NCI-H2196 (cell line): ENCODE measurements at regions not wholly inside any gene's neighbourhood (a gene's known extent, or its start where the extent isn't known, plus 50 kb on each side); places are given as distances from the start of the nearest gene placed in this dataset.

ENCODE experiments used
- DNase-seq: peaks from one replicate; lab custom pipeline; 2025; ENCODE audit not compliant: unreplicated experiment; lab: John Stamatoyannopoulos, UW

DNA sequence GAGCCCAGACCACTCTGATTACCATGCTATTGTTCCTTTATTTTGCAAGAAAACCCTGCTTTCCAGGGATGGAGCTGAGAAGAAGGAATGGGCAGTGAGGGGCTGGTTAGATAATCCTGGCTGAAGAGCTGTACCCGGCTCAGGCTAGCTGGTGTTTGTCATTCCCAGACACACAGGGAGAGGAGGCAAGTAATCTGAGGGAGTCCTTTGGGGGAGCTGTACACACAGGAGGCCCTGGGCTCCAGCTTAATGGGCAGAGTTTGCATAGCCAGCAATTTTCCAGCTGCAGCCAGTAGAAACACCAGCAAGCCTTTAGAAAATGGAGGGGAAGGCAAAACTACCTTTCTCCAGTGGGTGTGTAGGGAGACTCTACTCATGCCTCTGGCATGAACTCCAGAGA lies 259.3 kb downstream of the SOX11 start:
- DNase-seq = no peak

DNA sequence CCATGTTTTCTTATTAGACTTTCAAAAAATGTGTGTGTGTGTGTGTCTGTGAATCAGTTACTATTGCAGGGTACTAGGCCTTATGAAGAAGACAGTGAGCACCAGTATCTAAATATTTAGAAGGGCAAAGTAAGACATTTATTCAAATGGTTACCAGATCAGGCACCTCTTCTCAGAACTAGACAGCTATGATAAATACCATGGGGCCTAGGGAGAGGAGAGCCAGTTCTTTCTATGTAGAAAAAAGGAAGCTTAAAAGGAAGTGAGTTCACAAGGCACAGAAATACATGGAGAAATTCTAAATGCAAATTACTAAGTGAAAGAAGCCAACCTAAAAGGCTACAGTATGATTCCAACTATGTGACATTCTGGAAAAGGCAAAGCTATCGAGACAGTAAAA lies 261.3 kb downstream of the SOX11 start:
- DNase-seq = no peak

DNA sequence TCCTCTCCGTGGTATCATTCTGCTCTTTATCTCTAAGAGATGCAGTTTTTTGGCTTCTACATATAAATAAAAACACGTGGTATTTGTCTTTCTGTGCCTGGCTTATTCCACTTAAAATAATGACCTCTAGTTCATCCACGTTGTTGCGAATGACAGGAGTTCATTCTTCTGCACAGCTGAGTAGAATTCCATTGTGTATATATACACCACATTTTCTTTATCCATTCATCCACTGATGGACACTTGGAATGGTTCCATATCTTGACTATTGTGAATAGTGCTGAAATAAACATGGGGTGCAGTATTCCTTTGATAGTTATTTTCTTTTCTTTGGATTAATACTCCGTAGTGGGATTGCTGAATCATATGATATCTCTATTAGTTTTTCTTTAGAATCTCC lies 262.3 kb downstream of the SOX11 start:
- no peak for DNase-seq

DNA sequence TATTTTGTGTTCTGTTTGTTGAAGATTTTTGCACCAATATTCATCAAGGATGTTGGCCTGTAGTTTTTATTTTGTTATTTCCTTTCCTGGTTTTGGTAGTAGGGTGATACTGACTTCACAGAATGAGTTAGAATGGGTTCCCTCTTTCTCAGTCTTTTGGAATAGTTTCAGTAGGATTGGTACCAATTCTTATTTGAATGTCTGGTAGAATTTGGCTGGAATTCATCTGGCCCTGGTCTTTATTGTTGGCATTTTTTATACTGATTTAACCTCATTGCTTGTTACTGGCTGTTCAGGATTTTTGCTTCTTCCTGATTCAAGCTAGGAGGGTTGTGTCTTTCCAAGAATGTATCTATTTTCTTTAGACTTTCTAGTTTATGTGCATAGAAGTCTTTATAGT lies 263.7 kb downstream of the SOX11 start:
- DNase-seq = no peak

DNA sequence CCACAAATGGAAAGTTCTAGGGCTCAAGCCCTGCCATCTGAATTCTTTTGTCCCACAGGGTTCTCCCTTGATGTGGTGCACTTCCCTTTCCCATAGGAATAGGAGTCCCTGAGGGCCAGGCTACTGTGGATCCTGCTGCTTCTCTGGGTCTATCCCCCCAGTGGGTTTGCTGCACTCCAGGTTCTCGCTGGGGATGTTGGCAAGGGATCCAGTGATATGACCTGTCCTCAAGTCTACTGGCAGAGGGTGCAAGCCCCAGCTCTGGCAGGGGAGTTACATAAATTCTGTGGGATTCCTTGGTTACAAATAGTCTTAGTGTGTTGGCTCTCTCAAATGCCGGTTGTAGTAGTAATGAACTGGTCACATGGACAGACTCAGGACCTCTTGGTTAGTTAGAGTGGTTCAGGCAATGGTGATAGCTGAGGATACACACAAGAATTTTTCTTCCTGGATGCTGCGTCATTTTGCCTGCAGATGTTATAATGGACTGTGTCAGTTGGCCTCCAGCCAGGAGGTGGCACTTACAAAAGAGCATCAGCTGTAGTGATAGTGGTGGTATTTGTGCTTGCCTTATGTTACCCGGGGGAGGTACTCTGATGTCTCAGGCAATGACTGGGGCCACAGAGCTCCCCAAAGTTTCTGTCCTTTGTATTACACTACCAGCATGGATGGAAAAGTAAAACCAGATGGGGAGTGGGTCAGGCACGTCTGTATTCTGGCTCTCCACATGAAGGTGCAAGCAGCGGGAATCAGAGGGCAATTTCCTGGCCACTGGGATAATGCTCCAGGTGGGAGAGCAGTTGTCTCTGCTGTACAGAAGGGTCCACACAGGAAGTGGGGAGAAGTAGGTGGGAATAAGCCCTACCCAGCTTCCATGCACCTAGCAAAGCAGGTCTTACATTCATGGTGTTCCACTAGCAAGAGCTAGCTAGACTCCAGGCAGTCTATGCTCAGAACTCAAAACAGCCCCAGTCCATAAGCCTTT lies 267.9 kb downstream of the SOX11 start:
- no peak for DNase-seq

DNA sequence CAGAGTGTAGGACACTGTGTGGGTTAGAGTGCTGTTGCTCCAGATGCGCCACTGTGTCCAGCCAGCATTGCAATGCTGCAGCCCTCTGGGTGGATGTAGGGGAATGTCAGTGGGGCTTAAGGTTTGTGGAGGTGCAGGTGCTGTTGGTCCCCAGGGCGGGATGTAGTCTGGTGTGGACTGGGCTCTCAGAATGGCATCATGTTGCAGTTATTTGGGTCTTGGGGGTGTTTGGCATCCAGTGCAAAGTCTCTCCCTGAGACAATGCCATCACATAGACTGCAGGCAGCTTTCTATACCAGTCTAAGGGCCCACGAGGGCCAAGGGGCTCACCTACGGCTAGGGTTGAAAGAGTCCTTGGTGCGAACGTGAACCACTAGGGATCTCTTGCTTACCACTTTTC lies 275.3 kb downstream of the SOX11 start:
- no peak for DNase-seq

DNA sequence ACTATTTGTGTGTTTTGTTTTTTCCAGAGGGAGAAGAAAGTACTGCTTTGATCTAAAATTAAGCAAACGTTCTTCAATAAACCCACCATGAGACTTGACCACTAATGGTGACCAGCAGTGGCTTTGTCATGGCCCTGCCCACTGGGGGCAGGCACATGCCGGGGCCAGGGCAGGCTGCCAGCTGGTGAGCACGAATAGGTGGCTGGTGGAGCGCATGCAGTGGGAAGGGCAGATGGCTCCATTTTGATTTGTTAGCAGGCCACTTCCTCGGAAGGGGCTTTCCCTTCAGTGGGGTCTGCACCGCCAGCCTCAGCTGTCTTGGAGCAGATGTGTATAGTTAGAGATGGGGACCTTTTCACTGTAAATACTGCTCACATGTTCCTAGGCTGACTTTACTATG lies 277.1 kb downstream of the SOX11 start:
- no peak for DNase-seq

DNA sequence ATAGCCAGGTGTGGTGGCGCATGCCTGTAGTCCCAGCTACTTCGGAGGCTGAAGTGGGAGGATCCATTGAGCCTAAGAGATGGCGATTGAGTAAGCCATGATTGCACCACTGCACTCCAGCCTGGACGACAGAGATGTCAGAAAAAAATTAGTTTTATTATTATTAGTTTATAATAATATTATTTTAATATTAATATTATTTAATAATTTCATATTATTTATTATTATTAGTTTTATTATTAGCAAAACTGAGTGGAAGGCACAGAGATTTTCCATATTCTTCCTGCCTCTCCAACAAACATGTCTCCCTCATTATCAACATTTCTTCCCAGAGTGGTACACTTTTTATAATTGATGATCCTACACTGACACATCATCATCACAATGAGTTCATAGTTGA lies 278.2 kb downstream of the SOX11 start:
- DNase-seq = no peak

DNA sequence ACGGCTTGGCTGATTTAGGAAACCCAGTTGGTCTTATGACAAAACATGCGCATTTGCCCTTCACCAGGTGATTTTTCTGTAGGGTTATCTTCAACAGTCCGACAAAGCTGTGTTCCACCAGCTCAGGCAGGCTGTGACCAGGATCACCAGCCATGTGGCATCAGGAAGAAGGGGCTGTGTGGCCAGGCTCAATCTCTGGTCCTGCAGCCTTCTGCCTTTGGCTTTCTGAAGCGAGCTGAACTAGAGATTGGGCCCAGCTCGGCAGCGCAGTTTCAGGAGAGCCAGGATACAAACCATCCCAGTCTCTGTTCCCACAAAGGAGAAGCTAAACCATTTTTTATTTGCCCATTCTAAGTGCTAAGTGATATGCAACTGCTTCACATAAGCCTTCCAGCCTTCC lies 282.3 kb downstream of the SOX11 start:
- no peak for DNase-seq

DNA sequence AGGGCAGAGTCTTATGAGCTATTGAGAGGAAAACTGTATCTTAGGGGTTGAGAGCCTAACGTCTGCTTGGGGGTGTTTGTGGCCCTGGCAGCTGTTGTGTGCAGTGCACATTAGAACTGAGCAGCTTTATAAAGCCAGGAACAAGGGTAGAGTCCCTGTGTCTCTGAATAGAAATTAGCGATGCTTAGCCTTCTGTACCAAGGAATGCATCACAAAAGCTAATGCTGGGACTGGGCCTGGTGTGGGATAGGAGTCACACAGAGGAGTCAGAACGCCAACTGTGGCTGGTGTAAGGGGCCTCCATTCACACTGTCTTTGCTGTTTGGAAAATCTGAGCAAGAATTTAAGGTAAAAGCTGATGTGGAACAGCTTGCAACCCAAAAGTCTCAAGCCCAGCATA lies 283.2 kb downstream of the SOX11 start:
- DNase-seq = no peak

DNA sequence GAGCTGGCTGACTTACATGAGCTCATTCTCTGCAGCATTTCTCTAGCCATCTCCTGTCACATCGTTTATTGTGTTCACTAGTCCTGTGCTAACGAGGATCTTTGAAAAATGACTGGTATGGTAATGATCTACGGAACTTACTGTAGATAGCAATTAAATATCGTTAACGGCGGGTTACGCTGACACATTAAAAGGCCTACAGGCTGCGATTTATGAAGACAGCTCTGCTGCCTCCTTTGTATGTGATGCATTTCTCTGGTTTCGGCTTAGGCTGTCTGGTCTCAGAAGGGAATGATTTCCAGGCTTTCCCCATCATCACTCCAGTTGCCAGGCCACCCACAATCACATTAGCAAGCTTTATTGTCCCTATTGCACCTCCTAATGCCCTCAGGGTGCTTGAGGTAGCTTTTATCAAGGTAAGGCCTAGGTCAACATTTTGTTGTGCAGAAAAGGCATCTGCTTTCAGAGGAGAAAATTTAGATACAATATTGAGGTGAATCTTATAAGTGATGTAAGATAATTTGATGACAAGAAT lies 284.4 kb downstream of the SOX11 start:
- DNase-seq = no peak

DNA sequence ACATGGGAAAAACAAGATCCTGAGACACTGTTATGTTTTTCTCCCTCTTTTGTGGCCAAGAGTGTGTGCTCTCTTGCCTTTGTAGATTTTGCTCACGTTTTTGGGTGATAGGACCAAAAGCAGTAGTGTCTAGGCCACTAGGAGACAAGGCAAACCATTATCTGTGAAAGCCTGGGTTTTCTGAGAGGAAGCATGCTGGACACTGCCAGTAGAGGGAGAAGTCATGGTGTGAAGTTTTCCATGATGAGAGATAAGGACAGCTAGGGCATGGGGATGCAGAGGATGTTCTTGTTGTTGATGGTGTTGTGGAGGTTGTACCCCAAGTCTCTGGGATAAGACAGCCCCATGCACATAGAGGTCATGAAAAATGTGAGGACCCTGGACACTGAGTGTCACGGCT lies 285.3 kb downstream of the SOX11 start:
- no peak for DNase-seq

DNA sequence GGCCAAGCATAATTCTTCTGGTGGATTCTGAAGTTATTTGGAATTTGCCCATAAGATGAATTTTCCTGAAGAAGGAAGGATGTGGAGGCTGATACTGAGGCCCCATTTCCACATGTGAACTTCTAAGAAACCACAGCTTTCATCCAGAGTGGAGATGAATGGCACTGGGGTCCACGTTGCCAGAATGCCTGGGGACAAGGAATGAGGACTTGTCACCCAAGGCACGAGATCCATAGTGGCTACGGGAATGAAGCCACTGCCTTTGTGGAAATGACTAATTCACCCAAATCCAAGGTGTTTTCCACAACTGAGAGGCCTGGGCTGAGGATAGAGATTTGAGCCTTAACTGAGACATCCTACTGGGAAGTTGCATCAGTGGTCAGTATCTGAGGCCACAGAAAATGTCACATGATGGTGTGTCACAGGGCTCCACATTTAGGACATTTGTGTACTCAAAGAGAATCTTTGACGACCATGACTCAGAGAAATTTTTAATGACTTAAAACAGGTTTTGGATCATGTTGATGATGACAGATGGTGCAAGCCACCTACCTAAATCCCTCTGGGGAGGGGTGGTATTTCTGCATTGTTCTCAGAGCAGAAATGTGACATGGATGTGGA lies 286.1 kb downstream of the SOX11 start:
- DNase-seq = no peak

DNA sequence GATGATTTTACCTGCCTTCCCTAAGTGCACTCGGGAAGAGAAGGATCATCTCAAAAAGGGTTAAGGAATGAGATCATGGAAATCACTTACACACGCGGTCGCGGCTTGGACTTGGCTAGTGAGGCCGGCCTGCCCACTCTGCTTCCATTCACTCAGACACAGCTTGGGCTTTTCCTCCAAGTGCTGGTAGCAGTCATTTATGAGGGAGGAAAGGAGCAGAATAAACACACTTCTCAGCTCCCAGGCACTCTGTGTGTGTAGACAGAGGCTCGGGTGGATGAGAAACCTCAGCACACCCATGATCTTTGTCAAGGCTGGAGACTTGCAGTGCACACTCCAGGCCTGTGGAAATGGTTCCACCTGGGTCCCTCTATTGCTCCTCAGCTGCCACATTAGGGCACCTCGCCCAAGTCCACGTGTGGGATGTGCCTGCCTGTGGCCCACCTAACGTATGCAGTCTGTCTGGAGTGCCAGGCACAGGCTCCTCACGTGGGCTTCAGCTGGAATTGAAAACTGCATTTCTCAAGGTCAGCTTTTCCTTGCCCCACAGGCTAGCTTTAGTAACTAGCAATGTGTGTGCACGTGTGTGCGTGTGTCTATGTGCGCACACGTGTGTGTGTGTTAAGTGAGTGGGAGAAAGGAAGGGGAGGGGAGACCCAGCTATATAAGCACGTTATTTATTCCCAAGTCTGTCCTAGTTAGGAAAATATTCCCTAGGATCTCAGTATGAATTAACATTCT lies 288.4 kb downstream of the SOX11 start:
- no peak for DNase-seq

DNA sequence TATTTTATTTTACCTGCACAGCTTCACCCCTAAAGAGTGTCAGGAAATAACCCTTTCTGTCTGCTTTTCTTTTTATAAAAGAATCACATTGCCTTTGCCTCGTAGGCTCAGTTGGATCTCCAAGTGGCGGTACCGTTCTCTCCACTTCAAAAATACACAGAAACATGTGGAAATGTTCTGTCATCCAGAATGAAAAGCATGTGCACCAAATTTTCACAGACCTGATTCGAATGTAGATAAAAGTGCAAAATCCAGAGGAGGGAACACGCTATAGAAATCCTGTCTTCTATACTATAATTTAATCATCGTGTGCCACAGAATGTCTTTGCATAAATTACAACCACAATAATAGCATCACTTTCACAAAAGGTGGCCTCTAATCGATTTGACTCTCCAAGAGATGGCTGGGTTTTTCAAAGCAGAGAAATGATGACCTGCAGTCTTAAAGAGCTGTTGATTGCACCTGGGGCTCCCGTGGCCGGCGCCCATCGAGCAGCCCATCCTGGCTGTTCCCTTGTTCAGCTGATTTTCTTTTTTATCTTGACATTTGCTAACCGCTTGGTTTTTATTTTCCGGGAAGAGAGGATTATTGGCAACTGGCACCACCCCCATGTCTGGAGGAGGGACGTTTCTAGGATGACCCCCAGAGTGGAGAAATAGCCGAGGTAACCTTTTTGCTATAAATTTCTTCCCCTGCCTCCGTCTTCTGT lies 290.2 kb downstream of the SOX11 start:
- DNase-seq = no peak

DNA sequence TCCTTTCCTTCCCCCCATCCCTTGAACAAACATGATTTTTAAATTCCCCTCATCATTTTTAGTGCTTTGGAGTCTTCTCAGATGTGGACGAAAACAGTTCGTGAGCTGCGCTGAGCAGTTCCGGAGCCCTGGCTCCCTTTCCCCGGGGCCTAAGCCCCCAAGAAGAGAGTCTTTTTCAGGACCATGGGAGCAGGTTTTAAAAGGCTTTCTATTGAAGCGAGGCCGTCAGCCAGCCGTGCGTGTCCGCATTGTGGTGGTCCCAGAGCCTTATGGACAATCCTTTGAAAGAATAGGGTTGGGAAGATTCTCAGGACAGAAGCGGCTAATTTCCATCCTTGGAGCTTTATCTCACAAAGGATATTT lies 290.7 kb downstream of the SOX11 start:
- DNase-seq = no peak

DNA sequence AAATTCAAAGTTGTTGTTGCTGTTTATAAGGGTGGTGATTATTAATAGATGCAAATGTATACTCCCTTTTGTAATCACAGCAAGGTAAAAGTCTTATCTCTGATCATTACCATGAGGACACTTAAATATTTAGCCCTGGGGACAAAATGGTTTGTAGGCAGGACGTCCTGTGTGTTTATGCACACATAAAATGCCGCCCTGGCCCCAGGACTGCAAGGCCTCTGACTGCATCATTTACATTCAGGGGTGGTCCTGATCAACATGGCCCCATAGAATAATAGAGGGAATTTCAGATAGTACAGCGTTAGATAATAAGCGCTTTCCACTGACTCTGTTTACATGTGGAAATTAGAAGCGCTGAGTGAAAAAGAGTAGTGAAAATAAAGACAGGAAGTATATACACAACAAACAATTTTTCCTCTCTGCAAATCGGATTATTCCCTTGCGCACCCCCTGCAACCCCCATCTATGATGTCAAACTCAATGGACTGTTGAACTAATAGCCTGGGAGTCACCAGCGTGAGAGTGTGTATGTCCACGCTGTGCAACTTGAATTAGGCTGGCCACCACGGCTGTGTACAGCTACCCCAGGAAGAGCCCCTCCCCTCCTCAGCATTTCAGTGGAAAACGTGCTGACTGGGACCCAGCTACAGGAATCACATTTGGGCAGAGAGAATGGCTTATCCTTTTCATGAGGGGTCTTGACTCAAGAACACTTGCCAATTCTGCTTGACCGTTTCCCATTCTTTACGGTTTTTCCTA lies 291.5 kb downstream of the SOX11 start:
- no peak for DNase-seq

DNA sequence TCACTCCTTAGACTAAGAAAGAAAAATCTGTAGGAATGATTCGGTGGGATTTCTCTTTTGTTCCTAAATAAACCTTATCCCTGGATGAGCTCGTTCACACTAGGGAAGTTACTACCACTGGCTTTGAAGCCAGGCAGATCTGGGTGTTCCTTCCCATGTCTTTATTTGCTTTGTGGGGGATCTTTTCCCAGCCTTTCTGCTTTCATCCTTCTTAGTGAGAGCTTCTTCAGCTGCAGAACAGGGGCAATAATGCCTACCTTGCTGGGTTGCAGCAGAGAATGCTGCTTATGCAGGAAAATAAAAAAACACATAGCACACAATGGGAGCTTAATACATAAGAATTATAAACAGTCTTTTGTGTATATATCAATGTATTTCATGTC lies 292.1 kb downstream of the SOX11 start:
- DNase-seq = no peak

DNA sequence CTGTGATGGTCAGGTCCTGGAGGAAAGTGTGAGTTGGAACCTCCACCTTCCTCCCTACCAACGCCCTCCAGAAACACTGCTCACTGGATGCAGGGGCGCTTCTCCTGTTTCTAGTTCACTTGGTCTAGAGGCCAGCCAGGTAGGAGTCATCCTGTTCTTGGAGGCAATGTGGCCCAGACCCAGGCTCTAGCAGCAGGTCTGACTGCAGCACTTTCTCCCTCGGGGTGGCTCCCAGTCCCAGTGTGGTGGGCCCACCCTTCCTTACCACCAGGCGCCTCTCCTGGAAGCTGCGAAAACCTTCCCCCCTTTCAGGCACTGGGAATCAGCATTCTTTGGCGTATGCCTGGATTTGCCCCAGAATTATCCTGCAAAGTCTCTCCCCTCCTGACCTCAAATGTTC lies 292.8 kb downstream of the SOX11 start:
- DNase-seq = no peak
